DND-41 (cell line): ENCODE measurements at regions not wholly inside any gene's neighbourhood (a gene's known extent, or its start where the extent isn't known, plus 50 kb on each side); places are given as distances from the start of the nearest gene placed in this dataset.

Source experiments
- ATAC-seq: fragments of 200-7000 bp; cut with Tn5 transposase; 3 replicates; pipeline ENCODE4 v1.9.1; 2021; ENCODE audit warnings: low read depth; ENCODE audit not compliant: insufficient read depth
- DNase-seq: peaks from one replicate; pipeline ENCODE4 v3.0.0-alpha.2; 2020
- H2AFZ ChIP-seq: 2 replicates; pipeline ENCODE4 v1.6.0; 2012; ENCODE audit warnings: low read depth, low read length
- H3K27ac ChIP-seq: 2 replicates; pipeline ENCODE4 v1.5.1; 2012; ENCODE audit warnings: low read length, inconsistent platforms
- H3K27me3 ChIP-seq: fragments of 200-600 bp; sonication (generic); 2 replicates; pipeline ENCODE4 v1.6.0; 2012; ENCODE audit warnings: low read length, mild to moderate bottlenecking, inconsistent platforms; ENCODE audit not compliant: insufficient read depth, poor library complexity
- H3K36me3 ChIP-seq: 2 replicates; pipeline ENCODE4 v1.5.1; 2012; ENCODE audit warnings: low read length, inconsistent platforms; ENCODE audit not compliant: insufficient read depth
- H3K4me1 ChIP-seq: 2 replicates; pipeline ENCODE4 v1.5.1; 2012; ENCODE audit warnings: mild to moderate bottlenecking, low read length; ENCODE audit not compliant: insufficient read depth
- H3K4me2 ChIP-seq: 2 replicates; pipeline ENCODE4 v1.6.0; 2012; ENCODE audit warnings: mild to moderate bottlenecking, moderate library complexity, low read length, inconsistent platforms; ENCODE audit not compliant: insufficient read depth
- H3K4me3 ChIP-seq, 2 experiments: fragments of 200-600 bp in 1 of 2; shearing (Covaris generic) in 1 of 2; 2 replicates each; pipeline ENCODE4 v1.5.1; 2012 to 2016; ENCODE audit warnings: inconsistent platforms in 2 of 2, low read length in 2 of 2, mild to moderate bottlenecking in 2 of 2, low read depth in 1 of 2, moderate library complexity in 1 of 2
- H3K79me2 ChIP-seq: 2 replicates; pipeline ENCODE4 v1.6.0; 2012; ENCODE audit warnings: low read length, inconsistent platforms; ENCODE audit not compliant: insufficient read depth
- H3K9ac ChIP-seq: 2 replicates; pipeline ENCODE4 v1.6.0; 2012; ENCODE audit warnings: low read depth, mild to moderate bottlenecking, inconsistent platforms, low read length, moderate library complexity
- H3K9me3 ChIP-seq: 2 replicates; pipeline ENCODE4 v1.5.1; 2012; ENCODE audit warnings: low read length, moderate library complexity, mild to moderate bottlenecking, inconsistent platforms; ENCODE audit not compliant: insufficient read depth, severe bottlenecking
- H4K20me1 ChIP-seq: 2 replicates; pipeline ENCODE4 v1.6.0; 2012; ENCODE audit warnings: low read length; ENCODE audit not compliant: insufficient read depth
- EZH2 ChIP-seq: IDR thresholded peaks from 3 replicates; pipeline ENCODE4 v1.6.1; 2012; ENCODE audit warnings: borderline replicate concordance, low read depth, mild to moderate bottlenecking, moderate library complexity, low read length, inconsistent platforms; ENCODE audit not compliant: severe bottlenecking
- TF ChIP-seq, protein P1 (sequence below): IDR thresholded peaks from 2 replicates; pipeline ENCODE4 v1.5.1; 2012; ENCODE audit warnings: borderline replicate concordance, low read length, moderate library complexity, mild to moderate bottlenecking; ENCODE audit not compliant: poor library complexity, severe bottlenecking; ENCODE audit errors: extremely low read depth

DNA sequence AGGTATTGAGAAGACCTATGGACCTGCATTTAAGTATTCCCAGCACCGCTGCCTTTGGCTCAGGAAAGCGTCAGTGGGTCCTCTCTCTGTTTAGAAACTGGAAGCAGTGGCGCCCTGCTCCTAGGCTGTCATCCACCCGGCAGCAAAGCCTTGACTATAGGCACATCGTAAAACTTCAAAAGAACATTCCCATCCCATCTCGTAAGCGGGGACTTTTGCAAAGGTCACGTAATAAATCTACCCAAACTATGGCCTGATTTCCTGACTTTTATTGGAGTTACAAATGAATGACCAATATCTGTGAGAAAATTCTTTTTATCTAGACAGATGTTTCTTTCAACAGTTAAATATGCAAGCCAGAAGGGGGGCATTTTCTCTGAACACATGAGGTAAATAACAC is 115.8 kb upstream of the TCERG1L start:
- H3K4me1 ChIP-seq: no peaks in the 10 kb centered on the region
- no peak overlapping the region for H3K27ac ChIP-seq
- ATAC-seq (no peak), DNase-seq (no peak)
- H3K4me2 ChIP-seq: no peak overlapping the region
- no peaks in the 10 kb centered on the region for H3K79me2 ChIP-seq
- TF ChIP-seq EZH2: no peak
- TF ChIP-seq, protein P1, sequence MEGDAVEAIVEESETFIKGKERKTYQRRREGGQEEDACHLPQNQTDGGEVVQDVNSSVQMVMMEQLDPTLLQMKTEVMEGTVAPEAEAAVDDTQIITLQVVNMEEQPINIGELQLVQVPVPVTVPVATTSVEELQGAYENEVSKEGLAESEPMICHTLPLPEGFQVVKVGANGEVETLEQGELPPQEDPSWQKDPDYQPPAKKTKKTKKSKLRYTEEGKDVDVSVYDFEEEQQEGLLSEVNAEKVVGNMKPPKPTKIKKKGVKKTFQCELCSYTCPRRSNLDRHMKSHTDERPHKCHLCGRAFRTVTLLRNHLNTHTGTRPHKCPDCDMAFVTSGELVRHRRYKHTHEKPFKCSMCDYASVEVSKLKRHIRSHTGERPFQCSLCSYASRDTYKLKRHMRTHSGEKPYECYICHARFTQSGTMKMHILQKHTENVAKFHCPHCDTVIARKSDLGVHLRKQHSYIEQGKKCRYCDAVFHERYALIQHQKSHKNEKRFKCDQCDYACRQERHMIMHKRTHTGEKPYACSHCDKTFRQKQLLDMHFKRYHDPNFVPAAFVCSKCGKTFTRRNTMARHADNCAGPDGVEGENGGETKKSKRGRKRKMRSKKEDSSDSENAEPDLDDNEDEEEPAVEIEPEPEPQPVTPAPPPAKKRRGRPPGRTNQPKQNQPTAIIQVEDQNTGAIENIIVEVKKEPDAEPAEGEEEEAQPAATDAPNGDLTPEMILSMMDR: no peak
- no peaks in the 10 kb centered on the region for H3K27me3 ChIP-seq
- no peak overlapping the region for H2AFZ ChIP-seq
- no peaks in the 10 kb centered on the region for H3K9me3 ChIP-seq
- no peaks in the 10 kb centered on the region for H3K36me3 ChIP-seq
- H3K4me3 ChIP-seq: no peak overlapping the region
- no peak overlapping the region for H3K9ac ChIP-seq
- no peaks in the 10 kb centered on the region for H4K20me1 ChIP-seq

DNA sequence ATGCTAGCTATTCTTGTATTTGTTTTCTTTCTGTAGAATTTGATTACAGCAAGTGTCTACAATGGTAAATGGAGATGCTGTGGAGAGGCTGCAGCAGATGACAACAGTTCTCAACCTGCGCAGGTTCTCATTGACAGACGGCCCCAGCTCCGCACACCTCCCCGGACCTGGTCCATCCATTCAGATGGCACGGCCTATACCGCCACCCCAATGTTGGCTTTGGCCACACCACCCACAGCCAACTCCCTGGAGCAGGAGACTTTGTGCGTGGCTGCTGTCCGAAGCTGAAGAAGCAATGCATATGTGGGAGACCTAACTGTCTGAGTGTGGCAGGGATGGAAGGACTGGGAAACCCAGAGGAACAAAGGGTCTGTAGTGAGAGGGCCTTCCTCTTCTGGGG is 116.4 kb upstream of the TCERG1L start:
- Histone ChIP-seq H3K4me2 (no peak overlapping the region), H3K36me3 (no peaks in the 10 kb centered on the region), H3K9me3 (no peaks in the 10 kb centered on the region), H2AFZ (no peak overlapping the region), H3K4me3 (no peak overlapping the region), H4K20me1 (no peaks in the 10 kb centered on the region), H3K27ac (no peak overlapping the region), H3K9ac (no peak overlapping the region), H3K4me1 (no peaks in the 10 kb centered on the region), H3K27me3 (no peaks in the 10 kb centered on the region), H3K79me2 (no peaks in the 10 kb centered on the region)
- ATAC-seq: no peak
- TF ChIP-seq, protein P1: no peak
- no peak for TF ChIP-seq EZH2
- no peak for DNase-seq

DNA sequence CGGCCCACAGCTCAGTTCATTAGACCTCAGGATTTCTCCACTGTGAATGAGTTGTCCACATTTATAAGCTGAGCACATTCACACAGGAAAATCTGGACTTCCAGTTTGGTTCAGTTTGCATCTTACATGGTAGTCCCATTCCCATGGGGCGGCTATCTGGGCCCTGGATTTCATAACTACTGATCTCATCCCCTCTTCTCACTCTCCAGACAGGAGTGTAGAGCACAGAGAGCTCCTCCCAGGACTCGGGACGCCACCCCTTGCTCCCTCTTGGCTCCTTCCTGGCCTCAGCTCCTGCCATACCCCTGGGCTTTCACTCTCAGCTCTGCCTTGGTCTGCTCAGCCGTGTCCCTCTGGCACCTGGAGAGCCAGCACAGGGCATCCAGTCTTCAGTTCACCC is 117.6 kb upstream of the TCERG1L start:
- H2AFZ ChIP-seq: no peak overlapping the region
- H3K9me3 ChIP-seq: no peaks in the 10 kb centered on the region
- H3K9ac ChIP-seq: no peak overlapping the region
- H3K4me3 ChIP-seq: no peak overlapping the region
- H3K27ac ChIP-seq: no peak overlapping the region
- H3K4me1 ChIP-seq: no peaks in the 10 kb centered on the region
- H3K4me2 ChIP-seq: no peak overlapping the region
- H4K20me1 ChIP-seq: no peaks in the 10 kb centered on the region
- ATAC-seq: no peak
- no peaks in the 10 kb centered on the region for H3K27me3 ChIP-seq
- no peaks in the 10 kb centered on the region for H3K79me2 ChIP-seq
- DNase-seq: no peak
- no peaks in the 10 kb centered on the region for H3K36me3 ChIP-seq
- no peak for TF ChIP-seq EZH2
- TF ChIP-seq, protein P1: no peak

DNA sequence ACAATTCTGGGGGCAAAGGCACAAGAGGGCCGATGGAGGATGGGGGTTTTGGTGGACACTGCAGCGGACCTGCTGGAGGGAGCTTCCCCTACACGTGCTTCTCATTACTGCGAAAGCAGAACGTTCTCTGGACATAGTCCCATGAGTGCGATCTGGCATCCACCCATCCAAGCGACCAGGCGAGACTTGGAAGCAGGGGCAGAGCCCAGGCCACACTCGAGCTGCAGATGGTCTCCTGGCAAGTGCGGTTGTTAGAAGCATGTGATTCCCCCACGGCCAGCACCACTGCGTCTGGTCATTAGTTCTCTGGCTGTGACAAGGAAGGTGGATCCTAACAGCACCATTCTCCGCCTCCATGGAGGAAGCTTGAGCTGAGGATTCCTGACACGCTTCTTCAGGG is 118.4 kb upstream of the TCERG1L start:
- no peak for TF ChIP-seq EZH2
- TF ChIP-seq, protein P1: no peak
- Histone ChIP-seq H3K36me3 (no peaks in the 10 kb centered on the region), H3K9me3 (no peaks in the 10 kb centered on the region), H3K4me3 (no peak overlapping the region), H3K79me2 (no peaks in the 10 kb centered on the region), H3K4me1 (no peaks in the 10 kb centered on the region), H3K27ac (no peak overlapping the region), H4K20me1 (0 out of 2 replicates have a peak, but pooled peaks cover 3% of the 10 kb centered on the region), H3K27me3 (no peaks in the 10 kb centered on the region), H3K9ac (no peak overlapping the region), H3K4me2 (no peak overlapping the region), H2AFZ (no peak overlapping the region)
- no peak for ATAC-seq
- no peak for DNase-seq
